Hepatocyte (in vitro differentiated cells): ENCODE measurements at regions not wholly inside any gene's neighbourhood (a gene's known extent, or its start where the extent isn't known, plus 50 kb on each side); places are given as distances from the start of the nearest gene placed in this dataset.
A peak's percentile ranks its signal among the peaks of the same experiment; 100 is the strongest.

Experiments used
- DNase-seq: peaks from one replicate; pipeline ENCODE4 v3.0.0-alpha.2; 2016; ENCODE audit warnings: low spot score
- H2AFZ ChIP-seq: fragments of 200-600 bp; sonication (generic); 2 replicates; pipeline ENCODE4 v1.6.0; 2016; ENCODE audit warnings: antibody characterized with exemption, mild to moderate bottlenecking
- H3K27ac ChIP-seq: fragments of 200-600 bp; sonication (generic); 2 replicates; pipeline ENCODE4 v1.5.1; 2016; ENCODE audit warnings: mild to moderate bottlenecking
- H3K27me3 ChIP-seq: fragments of 200-600 bp; sonication (generic); 2 replicates; pipeline ENCODE4 v1.6.1; 2016
- H3K36me3 ChIP-seq: fragments of 200-600 bp; sonication (generic); replicated peaks from 2 replicates; pipeline ENCODE4 v1.5.1; 2016; ENCODE audit warnings: low read depth; ENCODE audit not compliant: insufficient read depth
- H3K4me1 ChIP-seq: fragments of 200-600 bp; sonication (generic); 2 replicates; pipeline ENCODE4 v1.5.1; 2016; ENCODE audit warnings: mild to moderate bottlenecking, moderate library complexity; ENCODE audit not compliant: insufficient read depth
- H3K4me2 ChIP-seq: fragments of 200-600 bp; sonication (generic); 2 replicates; pipeline ENCODE4 v1.6.0; 2016
- H3K4me3 ChIP-seq: fragments of 200-600 bp; sonication (generic); 2 replicates; pipeline ENCODE4 v1.5.1; 2016; ENCODE audit warnings: mild to moderate bottlenecking
- H3K79me2 ChIP-seq: fragments of 200-600 bp; sonication (generic); 2 replicates; pipeline ENCODE4 v1.6.0; 2017; ENCODE audit warnings: mild to moderate bottlenecking
- H3K9me2 ChIP-seq: fragments of 200-600 bp; sonication (generic); replicated peaks from 2 replicates; pipeline ENCODE4 v1.6.0; 2017; ENCODE audit warnings: mild to moderate bottlenecking; ENCODE audit not compliant: insufficient read depth
- H3K9me3 ChIP-seq: fragments of 200-600 bp; sonication (generic); 2 replicates; pipeline ENCODE4 v1.5.1; 2016; ENCODE audit warnings: low read depth, mild to moderate bottlenecking
- H4K20me1 ChIP-seq: fragments of 200-600 bp; sonication (generic); 2 replicates; pipeline ENCODE4 v1.6.0; 2016; ENCODE audit warnings: mild to moderate bottlenecking; ENCODE audit not compliant: insufficient read depth, poor library complexity, severe bottlenecking
- EZH2 ChIP-seq: fragments of 200-600 bp; sonication (generic); IDR thresholded peaks from 2 replicates; pipeline ENCODE4 v1.6.1; 2016; ENCODE audit warnings: antibody characterized with exemption, mild to moderate bottlenecking, borderline replicate concordance
- EZH2phosphoT487 ChIP-seq: fragments of 200-600 bp; sonication (generic); IDR thresholded peaks from one replicate; pipeline ENCODE4 v1.6.1; 2018; ENCODE audit warnings: antibody characterized with exemption, mild to moderate bottlenecking, low read depth, moderate library complexity; ENCODE audit not compliant: unreplicated experiment, severe bottlenecking
- WGBS: methylation state at CpG from one replicate; pipeline ENCODE4 v1.1.6; 2016; ENCODE audit warnings: low lambda C conversion rate; ENCODE audit errors: missing lambda C conversion rate; 5-methylcytosine and 5-hydroxymethylcytosine counted together
- TF ChIP-seq, protein P1 (sequence below): fragments of 200-600 bp; sonication (generic); IDR thresholded peaks from 2 replicates; pipeline ENCODE4 v1.5.1; 2016; ENCODE audit warnings: antibody characterized with exemption, mild to moderate bottlenecking; ENCODE audit not compliant: poor library complexity

- no peak overlapping the region for H3K4me3 ChIP-seq
- H3K4me1 ChIP-seq: peaks cover 46% of the 10 kb centered on the region
- H3K27ac ChIP-seq: peak overlapping the region; percentile 97
These were observed 93.4 kb upstream of the UMPS start for GRCh38 chr3:124636863-124637296.

GRCh38 chr3:124639406-124640237 is 90.6 kb upstream of the UMPS start:
- Histone ChIP-seq H2AFZ (no peak overlapping the region), H3K4me3 (no peak overlapping the region), H3K36me3 (no peaks in the 10 kb centered on the region), H3K79me2 (peaks cover 39% of the 10 kb centered on the region), H3K27me3 (no peaks in the 10 kb centered on the region), H3K4me2 (peak overlapping the region; percentile 63), H3K9me3 (no peaks in the 10 kb centered on the region), H4K20me1 (no peaks in the 10 kb centered on the region), H3K27ac (peak overlapping the region; percentile 97), H3K4me1 (peaks cover 36% of the 10 kb centered on the region), H3K9me2 (no peaks in the 10 kb centered on the region)
- 69% methylated on average over 6 of the region's 6 CpGs for WGBS
- TF ChIP-seq EZH2phosphoT487 (no peak), EZH2 (no peak)
- TF ChIP-seq, protein P1, sequence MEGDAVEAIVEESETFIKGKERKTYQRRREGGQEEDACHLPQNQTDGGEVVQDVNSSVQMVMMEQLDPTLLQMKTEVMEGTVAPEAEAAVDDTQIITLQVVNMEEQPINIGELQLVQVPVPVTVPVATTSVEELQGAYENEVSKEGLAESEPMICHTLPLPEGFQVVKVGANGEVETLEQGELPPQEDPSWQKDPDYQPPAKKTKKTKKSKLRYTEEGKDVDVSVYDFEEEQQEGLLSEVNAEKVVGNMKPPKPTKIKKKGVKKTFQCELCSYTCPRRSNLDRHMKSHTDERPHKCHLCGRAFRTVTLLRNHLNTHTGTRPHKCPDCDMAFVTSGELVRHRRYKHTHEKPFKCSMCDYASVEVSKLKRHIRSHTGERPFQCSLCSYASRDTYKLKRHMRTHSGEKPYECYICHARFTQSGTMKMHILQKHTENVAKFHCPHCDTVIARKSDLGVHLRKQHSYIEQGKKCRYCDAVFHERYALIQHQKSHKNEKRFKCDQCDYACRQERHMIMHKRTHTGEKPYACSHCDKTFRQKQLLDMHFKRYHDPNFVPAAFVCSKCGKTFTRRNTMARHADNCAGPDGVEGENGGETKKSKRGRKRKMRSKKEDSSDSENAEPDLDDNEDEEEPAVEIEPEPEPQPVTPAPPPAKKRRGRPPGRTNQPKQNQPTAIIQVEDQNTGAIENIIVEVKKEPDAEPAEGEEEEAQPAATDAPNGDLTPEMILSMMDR: no peak
- DNase-seq: peak; percentile 43

More at GRCh38 chr3:124636863-124637296, 93.4 kb upstream of the UMPS start:
- Histone ChIP-seq H2AFZ (no peak overlapping the region), H3K36me3 (no peaks in the 10 kb centered on the region), H3K79me2 (peaks cover 31% of the 10 kb centered on the region), H3K9me2 (no peaks in the 10 kb centered on the region), H3K9me3 (no peaks in the 10 kb centered on the region), H3K27me3 (no peaks in the 10 kb centered on the region), H4K20me1 (no peaks in the 10 kb centered on the region), H3K4me2 (peak overlapping the region; percentile 63)
- DNase-seq: peak; percentile 68
- TF ChIP-seq, protein P1: no peak
- TF ChIP-seq EZH2phosphoT487: no peak
- TF ChIP-seq EZH2: no peak
- WGBS: 42% methylated on average over 4 of the region's 4 CpGs

GRCh38 chr3:124640635-124641306 is 89.5 kb upstream of the UMPS start:
- H3K9me2 ChIP-seq: no peaks in the 10 kb centered on the region
- no peaks in the 10 kb centered on the region for H3K36me3 ChIP-seq
- H3K27me3 ChIP-seq: no peaks in the 10 kb centered on the region
- no peaks in the 10 kb centered on the region for H4K20me1 ChIP-seq
- peaks cover 47% of the 10 kb centered on the region for H3K79me2 ChIP-seq
- peak overlapping the region; percentile 97 for H3K27ac ChIP-seq
- WGBS: 70% methylated on average over 9 of the region's 9 CpGs
- no peak overlapping the region for H3K4me3 ChIP-seq
- H2AFZ ChIP-seq: no peak overlapping the region
- peak overlapping the region; percentile 53 for H3K4me2 ChIP-seq
- H3K4me1 ChIP-seq: peaks cover 29% of the 10 kb centered on the region
- no peak for DNase-seq
- TF ChIP-seq, protein P1: no peak
- TF ChIP-seq EZH2: no peak
- no peak for TF ChIP-seq EZH2phosphoT487
- no peaks in the 10 kb centered on the region for H3K9me3 ChIP-seq
